HS-27A (cell line): ENCODE measurements at regions not wholly inside any gene's neighbourhood (a gene's known extent, or its start where the extent isn't known, plus 50 kb on each side); places are given as distances from the start of the nearest gene placed in this dataset.
A peak's percentile ranks its signal among the peaks of the same experiment; 100 is the strongest.
"Not testable (repeated sequence)": the region's sequence is repeated elsewhere in the genome, so short reads cannot be mapped to it uniquely, and the experiment has no call there.

ENCODE experiments used
- DNase-seq: peaks from one replicate; pipeline ENCODE4 v3.0.0-alpha.2; 2012; ENCODE audit warnings: low read depth, missing footprints

DNA sequence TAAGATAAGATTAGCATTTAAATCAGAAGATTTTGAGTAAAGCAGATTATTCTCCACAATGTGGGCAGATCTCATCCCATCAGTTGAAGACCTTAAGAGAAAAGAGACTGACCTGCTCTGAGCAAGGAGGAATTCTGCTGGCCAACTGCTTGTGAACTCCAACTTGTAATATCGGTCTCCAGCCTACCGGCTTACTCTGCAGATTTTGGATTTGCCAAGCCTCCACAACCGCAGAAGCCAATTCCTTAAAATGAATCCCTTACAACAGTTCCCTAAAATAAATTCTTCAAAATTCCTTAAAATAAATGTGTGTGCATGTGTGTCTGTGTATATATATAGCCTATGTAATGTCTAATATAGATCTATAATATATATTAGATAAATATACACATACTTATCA, 107.4 kb upstream of the KLF13 start:
- no peak for DNase-seq

DNA sequence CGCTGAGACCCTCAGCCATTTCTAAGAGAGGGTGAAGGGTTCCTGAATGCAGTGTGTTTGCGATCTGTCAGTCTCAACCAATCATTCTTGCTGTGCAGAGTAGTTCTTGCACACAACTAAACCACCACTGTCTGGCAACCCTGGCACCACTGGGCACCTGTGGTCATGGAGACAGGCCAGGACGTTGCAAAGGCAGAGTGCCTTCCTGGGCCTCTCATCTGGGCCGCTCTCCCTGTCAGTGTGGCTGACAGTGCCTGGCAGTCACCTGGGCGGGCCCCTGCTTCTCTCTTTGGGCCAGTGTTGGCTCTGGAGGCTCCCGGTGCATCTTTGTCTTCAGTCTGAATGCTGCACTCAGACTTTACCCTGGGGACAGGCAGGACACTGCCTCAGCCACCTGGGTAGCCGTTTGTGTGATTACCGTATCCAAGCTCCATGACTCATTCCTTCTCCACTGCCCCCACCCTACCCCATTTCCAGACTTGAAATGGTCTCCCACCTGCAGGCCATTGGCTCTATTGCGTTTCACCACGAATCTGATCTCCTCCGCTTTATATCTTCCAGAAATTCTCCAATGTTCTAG, 104.6 kb upstream of the KLF13 start:
- no peak for DNase-seq

DNA sequence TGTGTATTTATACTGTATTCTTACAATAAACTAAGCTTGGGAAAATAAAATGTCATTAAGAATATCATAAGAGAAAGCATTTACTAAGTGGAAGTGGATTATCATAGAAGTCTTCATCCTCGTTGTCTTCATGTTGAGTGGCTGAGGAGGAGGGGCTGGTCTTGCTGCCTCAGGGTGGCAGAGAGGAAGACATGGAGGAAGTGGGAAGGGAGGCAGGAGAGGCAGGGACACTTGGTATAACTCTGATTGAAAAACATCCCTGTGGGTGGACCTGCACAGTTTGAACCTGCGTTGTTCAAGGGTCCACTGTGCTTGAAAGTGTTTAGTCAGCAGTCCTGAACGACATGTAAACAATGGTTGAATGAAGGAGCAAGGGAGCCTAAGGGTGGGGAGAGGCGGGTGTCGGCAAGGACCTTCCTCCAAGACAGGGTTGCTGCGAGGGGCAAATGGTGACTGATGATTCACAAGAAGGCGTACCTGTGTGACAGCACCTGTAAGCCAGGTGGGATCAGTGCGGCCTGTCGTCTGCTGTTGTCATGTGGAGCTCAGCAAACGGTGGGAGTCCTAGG, 103.8 kb upstream of the KLF13 start:
- no peak for DNase-seq

DNA sequence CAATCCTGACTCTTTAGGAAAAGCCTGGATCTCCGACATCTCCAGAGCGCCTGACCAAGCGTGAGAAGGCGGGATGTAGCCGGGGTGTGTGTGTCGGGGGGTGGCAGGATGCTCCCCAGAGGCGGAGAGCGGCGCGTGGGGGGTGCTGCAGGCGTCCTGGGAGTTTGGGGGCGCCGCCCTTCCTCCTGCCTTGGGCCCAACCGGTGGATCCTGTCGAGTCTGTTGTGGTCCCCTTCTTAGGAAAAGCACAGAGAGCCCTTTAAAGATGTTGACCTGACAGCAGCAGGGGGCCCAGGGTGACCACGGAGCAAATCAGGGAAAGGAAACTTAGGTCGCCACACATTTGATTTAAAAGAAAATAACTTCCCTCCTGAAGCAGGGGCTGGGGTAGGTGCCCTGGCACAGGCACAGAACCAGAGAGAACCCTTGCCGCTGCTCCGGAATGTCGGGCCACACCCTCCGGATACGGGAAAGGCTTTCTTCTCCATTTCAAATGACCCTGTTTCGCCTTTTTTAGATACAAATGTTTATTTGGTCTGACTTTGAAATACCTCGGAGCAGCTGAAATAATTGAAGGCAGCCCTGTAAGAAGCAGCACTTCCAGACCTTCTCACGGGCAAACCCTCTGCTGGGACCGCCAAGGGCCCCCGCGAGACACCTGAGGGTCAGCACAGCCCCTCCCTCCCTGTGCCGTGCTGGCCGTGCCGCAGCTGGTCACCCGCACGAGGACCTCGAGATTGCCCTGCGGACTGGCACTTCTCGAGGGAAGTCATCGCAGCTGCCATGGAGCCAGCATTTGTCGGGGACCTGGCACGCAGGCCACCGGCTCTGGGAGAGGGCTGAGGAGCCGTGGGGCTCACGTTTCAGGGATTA, 102.9 kb upstream of the KLF13 start:
- no peak for DNase-seq

DNA sequence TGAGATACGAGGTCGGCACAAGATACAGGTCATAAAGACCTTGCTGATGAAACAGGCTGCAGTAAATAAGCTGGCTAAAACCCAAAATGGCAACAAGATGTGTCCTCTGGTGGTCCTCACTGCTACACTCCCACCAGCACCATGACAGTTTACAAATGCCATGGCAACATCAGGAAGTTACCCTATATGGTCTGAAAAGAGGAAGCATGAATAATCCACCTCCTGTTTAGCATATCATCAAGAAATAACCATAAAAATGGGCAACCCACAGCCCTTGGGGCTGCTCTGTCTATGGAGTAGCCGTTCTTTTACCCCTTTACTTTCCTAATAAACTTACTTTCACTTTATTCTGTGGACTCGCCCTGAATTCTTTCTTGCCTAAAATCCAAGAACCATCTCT, 102.0 kb upstream of the KLF13 start:
- DNase-seq = not testable (repeated sequence)

DNA sequence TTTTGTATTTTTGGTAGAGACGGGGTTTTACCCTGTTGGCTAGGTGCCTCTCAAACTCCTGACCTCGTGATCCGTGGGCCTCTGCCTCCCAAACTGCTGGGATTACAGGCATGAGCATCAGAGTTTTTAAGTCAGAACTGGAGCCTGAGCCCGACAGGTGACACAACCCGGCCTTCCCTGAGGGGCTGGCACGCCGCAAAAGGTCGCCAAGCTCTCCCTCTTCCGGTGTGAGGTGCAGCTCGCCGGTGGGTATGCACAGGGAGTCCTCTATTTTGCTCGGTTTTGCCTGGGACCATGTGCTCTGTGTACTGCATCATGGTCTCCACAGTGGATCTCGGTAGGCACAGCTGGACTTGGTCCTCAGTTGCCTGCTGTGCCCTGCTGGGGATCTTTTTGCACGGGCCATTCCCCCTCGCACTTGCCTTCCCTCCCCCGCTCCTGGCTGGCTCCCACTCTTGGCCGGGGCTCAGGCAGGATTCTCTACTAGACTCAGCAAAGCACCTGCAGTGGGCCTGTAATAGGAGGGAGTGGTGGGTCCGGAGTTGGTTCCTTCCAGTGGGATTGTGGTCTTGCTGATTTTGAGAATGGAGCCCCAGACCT, 101.2 kb upstream of the KLF13 start:
- DNase-seq = no peak

DNA sequence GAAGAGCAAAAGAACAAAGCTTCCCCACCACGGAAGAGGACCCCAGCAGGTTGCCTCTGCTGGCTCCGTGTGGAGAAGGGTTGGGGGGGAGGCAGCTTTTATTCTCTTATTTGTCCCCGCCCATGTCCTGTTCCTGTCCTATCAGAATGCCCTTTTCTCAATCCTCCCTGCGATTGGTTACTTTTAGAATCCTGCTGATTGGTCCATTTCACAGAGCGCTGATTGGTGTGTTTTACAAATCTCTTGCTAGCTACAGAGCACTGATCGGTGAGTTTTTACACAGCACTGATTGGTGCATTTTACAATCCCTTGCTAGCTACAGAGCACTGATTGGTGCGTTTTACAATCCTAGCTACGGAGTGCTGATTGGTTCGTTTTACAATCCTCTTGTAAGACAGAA, 100.6 kb upstream of the KLF13 start:
- DNase-seq = no peak

DNA sequence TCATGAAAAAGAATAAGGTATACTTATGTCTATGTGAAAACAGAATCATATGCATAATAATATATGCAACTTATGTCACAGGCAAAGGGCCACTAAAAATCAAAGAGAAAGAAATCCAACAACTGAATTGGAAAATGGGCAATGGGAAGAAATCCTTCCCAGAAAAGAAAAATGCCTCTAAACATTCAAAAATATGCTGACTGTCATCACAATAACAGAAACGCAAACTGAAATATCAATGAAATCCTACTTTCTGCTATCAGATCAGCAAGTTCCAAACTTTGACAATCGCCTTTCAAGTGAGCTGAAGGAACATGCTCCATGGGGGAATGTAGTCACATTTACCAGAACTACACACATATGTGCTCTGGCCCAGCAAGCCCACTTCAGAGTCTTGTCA, 99.4 kb upstream of the KLF13 start:
- no peak for DNase-seq

DNA sequence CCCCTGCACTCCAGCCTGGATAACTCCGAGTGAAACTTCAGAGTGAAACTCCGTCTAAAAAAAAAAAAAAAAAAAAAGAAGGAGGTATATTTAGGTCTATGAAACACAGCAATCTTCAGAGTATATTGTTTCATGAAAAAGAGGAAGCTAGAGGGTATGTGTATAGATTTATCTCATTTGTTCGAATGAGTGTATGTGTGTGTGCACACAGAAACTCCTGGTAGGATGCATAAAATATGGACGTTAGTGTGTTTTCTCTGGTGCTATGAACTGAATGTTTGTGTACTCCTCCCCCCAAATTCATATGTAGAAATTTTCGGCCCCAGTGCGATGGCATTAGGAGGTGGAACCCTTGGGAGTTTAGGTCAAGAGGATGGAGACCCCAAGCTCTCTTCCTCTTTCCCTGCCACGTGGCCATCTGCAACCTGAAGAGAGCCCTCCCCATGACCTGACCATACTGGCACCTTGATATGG, 98.6 kb upstream of the KLF13 start:
- DNase-seq = no peak

DNA sequence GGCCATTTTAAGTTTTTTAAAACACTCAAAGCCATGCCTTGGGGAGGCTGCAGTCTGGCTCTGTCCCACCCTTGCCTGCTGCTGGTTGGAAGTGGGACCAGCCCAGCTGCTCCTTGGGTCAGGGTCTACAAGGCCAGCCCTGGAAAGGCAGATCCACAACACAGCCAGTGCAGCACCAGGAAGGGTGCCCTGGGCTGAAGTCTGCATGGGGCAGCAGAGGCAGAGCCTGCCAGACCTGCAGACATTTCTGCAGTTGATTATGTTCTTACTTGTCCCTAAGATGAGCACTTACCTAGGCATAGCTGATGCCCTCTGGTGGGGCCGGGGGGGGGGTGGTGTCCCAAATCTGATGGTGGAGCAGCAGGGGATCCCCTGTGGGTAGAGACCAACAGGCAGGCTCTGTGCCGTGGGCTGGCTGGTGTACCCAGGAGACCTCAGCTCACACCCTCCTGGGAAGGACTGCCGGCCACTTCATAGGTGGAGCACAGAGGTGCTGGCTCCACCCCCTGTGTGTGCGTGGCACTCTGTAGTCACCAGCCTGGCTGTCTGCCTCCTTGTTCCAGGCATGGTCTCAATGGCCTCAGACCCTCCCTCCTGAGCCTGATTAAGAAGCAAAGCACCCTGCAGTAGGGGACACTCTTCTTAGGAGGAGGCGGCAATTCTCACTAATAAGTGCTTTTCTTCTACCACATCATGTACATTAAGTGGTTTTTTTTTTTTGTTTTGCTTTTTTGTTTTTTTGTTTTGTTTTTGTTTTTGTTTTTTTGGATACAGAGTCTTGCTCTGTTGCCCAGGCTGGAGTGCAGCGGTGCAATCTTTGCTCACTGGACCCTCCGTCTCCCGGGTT, 97.4 kb upstream of the KLF13 start:
- no peak for DNase-seq

DNA sequence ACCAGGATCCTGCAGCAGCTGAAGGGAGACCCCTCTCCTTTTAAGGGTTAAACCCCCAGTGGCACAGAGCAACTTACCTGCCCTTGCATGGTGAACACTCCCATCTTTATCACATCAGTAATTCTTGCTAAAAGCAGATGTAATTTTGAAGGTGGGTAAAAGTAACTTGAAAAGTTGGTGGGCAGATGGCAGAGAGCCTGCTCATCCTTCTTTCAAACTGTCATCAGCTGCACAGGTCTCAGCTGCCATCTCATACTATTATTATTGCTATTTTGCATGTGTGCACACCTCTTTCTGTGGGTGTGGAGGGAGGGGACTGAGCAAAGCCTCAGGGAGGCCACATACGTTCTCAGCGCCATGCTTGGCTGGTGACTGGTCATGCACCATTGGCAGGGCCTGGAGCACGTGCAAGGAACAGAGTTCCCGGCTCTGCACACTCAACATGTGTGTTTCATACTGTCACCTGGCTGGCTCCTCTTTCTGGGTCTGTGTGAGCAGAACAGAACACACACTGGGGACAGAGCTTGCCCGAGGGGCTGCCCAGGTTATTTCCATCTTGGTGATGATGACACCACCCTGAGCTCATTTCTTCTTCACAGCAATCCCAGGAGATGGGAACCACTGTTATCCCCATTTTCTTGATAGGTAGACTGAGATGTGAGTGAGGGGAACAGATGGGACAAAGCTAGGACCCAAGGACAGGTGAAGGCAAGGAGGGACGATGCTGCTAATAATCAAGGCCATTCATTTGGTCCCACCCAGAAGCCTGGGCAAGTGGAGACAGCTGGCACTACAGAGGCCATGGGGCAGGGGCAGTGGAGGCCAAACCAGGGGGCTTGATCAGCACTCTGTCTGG, 95.8 kb upstream of the KLF13 start:
- no peak for DNase-seq

DNA sequence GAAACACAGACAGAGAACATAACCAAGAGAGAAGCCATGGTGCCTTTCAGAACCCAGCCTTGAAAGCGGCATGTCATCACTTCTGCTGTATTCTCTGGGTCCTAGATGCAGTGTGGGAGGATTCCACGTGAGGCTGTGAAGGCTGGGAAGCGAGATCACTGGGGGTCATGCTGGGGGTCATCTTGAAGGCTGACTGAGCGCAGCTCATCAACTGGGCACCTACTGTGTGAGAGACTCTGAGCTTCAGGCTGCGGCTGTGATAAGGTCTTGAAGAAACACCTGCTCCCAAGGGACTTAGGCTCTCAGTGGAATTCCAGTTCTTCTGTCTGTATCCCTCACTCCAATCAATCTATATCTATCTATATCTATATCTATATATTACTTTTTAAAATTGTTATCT, 91.8 kb upstream of the KLF13 start:
- no peak for DNase-seq

DNA sequence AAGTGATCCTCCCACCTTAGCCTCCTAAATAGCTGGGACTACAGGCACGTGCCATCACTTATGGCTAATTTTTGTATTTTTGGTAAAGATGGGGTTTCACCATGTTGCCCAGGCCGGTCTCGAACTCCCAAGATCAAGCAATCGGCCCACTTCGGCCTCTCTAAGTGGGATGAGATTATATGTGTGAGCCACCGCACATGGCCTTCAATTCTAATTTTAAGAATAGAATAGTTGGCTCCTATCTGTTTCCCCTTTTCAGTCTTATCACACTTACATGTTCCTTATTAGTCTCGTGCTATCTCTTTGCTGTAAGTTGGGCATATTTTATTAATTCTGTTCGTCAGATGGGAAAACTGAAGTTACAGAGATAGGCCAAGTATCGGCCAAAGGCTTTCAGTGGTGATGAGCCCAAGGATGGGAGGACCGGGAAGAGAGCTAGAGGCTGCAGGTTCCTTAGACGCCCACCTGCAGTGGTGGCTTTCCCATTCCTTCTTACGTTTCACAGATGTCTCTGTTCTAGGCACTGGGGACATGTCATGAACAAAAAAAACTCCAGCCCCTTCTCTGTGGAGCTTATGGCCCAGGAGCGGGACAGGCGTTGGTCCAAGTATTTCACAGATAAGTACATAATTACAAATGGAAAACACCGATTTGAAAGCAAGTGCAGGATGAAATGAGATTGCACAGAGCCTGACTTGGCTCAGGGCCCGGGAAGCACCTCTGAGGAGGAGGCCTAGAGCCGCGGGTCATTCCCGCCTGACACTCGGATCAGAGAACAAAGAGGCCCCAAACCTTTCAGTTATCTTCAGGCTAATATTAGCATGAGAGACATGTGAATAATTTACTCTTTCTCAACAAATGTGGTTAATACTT, 91.1 kb upstream of the KLF13 start:
- no peak for DNase-seq

DNA sequence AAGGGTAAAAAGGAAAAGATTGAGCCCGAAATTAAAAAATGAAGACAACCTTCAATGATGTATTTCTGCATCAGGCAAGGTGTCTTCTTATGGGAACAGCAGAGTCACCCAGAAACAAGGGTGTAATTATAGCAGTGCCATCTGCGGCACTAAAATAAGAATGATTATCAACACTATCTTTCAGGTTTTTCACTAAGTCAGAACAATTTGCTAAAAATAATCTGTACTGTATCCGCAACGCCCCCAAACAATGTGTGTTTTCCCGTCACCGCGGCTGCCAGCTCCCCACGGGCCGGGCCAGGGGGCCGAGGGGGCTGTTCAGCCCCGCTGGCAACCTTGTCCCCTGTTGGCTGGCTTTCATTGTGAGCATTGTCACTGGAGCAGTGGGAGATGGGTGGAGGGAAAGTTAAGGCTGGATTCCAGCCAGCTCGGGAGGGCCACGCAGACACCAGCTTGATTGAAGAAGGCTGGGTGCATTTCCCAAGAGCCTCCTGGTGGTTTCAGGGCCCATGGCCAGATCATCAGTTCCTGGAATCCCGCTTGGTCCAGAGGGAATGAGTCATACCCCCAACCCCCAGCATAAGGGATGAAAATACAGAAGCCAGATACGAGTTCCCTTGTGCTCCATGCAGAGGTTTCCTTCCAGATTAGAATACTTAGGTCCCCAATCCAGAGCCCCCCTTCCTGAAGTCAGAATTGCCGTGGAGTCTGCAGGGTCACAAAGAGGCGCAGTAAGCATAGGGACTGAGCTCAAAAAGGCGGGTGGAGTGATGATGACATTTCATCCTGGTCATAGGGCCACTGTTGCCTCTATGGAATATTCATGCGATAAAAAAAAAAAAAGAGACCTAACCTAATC, 90.2 kb upstream of the KLF13 start:
- DNase-seq = peak; percentile 79

DNA sequence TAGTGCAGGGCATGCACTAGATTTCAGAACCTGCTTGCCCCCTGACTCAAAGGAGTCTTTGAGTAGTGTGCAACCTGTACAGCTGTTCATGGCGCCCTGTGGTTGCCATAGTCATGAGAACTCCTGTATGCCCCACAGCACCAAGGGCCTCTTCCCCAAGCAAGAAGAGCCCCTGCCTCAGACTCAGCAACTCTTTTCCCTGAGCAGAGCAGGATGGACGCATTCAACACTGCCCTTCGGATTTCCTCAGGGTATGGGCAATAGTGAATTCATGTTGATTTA, 89.7 kb upstream of the KLF13 start:
- no peak for DNase-seq

DNA sequence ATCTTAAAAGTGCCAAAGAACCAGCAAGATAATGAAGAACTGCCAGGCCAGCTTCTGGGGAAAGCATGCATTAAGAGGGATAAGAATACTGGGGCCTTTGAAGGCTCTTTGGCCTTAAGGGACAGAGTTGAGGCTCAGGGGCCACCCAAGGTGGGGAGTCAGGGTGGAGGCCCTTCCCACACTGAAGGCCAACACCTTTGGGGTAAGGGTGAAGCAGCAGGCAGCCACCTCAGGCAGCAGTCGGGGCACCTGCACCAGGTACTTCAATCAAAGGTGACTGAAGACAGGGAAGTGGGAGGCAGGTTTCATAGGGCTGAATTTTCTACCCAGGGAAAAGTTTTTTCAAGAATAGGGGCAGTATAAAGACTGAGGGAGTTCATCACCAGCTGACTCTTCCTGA, 87.7 kb upstream of the KLF13 start:
- no peak for DNase-seq

DNA sequence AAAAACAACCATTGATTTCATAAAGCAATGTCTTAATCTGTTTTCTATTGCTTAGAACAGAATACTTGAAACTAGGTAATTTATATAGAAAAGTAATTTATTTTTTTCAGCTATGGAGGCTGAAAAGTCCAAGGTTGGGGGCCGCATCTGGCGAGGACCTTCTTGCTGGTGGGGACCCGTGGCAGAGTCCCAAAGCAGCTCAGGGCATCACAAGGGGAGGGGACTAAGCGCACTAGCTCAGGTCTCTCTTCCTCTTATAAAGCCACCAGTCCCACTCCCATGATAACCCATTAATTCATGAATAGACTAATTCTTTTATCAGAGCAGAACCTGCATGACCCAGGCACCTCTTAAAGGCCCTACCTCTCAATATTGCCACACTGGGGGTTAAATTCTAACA, 87.2 kb upstream of the KLF13 start:
- DNase-seq = no peak

DNA sequence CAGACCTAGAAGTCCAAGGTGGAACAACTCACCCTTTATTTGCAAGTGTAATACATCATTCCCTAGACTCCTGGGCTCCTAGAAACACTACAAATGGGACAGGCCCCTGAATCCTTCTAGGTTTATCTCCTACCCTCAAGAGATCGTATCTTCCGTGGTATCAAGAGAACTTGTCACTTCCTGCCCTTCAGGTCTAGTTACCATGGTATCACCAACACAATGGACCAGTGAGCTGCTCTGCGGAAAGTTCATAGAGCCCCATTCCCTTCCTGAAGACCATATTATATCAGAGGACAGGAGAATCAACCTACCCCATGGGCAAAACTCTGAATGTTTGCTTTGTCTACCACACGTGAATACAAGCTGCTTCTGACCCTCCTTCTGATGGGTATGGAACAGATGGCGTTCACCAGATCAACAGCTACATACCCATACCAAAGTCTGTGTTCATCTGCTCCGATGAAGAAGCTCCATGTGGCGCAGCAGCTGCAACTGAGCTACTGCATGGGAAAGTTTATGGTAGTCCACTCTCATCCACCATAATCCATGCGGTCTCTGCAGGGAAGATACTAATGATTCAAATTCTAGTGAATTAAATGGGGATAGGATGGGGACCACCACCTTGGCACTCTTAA, 84.6 kb upstream of the KLF13 start:
- no peak for DNase-seq

DNA sequence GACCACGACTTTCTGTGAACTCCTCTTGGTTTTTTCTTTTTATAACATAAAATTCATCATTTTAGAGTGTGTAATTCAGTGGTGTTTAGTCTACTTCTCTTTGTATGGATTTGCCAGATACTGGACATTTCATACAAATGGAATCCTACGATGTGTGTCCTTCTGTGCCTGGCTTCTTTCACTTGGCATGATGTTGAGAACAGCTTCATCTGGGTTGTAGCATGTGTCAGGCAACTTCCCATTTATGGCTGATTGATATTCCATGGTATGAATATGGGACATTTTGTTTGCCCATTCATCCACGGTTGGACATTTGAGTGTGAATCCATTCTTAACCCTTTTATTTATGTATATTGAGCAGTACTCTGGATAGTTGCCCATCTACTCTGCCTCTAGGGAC, 82.7 kb upstream of the KLF13 start:
- DNase-seq = no peak
